ENCODE measurements at regions not wholly inside any gene's neighbourhood (a gene's known extent, or its start where the extent isn't known, plus 50 kb on each side); places are given as distances from the start of the nearest gene placed in this dataset.

- DNase-seq, result no peak
These were observed 205.0 kb upstream of the ACTBL2 start for GRCh38 chr5:57687596-57687995.

- no peak for DNase-seq
These were observed 203.1 kb upstream of the ACTBL2 start for GRCh38 chr5:57685516-57686255.

- DNase-seq, result no peak
These were observed 201.7 kb upstream of the ACTBL2 start for GRCh38 chr5:57684299-57684702.

GRCh38 chr5:57683036-57683630 is 200.5 kb upstream of the ACTBL2 start:
- DNase-seq, result no peak

- DNase-seq, result no peak
These were observed 199.3 kb upstream of the ACTBL2 start for GRCh38 chr5:57681942-57682341.

GRCh38 chr5:57680686-57681085 is 198.1 kb upstream of the ACTBL2 start:
- DNase-seq, result no peak

- no peak for DNase-seq
These were observed 194.6 kb upstream of the ACTBL2 start for GRCh38 chr5:57677235-57677634.

DNA sequence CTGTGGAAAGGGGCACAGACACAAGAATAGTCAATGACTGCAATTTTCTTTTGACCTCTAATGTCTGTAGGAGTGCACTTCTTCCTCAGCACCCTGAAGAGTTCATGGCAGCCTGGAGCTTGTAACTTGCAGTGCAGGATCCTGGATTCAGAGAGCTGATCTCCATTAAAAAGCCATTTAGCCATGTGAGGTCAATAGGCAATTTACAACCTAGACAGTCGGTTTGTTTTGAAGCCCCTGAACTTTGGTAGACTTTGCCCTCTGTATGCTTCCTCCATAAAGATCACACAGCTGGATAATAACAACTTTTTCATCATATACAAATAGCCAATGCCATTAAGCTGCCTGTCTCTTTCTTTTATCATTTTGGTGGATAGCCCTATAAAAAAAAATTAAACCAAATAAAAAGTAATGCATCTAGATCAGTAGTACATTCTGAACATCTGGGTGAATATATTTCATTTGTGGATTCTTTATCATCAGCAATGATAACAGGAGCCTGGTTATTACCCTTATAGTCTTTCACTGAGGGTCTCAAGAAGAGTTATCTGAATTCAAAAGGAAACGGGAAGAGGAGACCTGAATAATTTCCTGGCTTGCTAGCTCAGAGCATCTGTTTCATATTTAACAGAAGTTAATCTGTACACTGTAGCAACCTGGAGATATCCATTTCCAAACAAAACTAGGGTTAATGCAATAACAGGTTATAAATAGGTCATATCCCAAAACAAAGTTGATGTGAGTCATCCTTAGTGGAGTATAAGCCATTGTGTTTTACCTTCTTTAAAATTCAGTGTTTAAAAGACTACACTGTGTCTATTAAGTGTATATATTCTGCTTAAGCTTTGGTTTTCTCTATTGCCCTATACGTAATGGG is 193.8 kb upstream of the ACTBL2 start:
- no peak for DNase-seq

DNA sequence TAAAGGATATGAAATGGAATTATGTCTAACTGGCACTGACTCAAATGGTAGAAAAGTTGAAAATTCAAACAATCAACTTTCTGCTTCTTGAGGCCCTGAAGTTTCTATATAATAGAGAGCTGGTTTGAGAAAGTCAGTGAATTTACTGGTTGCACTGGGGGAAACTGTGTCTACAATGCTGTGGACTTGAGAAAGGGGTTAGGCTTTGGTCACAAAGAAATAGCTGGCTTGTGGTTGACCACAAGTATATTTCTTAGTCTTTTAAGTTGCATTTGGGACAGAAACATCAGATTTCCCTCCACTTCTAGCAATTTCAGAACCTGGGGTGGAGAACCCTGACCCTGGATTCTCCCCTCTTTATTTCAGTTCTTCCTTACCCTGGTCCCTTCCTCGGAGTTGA is 192.6 kb upstream of the ACTBL2 start:
- DNase-seq, result no peak

GRCh38 chr5:57671371-57671770 is 188.8 kb upstream of the ACTBL2 start:
- no peak for DNase-seq

- no peak for DNase-seq
These were observed 184.0 kb upstream of the ACTBL2 start for GRCh38 chr5:57666582-57666981.

DNA sequence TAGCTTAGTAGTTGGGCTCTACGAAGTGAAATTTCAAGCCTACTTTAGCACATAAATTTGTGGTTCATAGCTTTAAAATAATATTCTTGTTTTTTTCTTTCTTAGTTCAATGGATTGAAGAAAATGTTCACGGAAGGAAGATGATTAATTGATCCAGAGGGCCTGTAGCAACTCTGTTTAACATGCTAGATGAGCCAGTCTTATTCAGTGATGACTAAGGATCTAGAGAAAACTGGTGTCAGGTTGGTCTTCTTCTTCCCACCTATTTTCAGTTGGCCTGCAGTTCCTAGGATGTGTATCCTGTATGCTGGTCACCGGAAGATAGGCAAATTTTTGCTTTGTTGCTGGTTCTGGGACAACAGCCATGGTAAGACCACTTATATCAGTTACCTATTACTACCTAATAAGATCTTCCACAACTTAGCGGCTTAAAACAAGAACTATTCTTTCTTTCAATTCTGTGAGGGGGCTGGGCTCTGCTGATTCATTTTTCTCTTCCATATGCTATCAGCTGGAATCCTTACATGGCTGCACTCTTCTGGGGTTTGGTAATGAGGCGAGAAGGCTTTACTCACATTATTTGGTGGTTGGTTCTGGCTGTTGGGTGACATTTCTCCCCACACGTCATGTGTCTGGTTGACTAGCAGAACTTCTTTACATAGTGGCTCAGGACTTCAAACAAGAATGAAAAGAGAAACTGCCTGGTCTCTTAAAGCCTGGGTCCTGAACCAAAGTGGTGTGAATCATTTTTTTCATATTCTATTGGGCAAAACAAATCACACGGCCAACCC is 182.7 kb upstream of the ACTBL2 start:
- peak; percentile 35 for DNase-seq

DNA sequence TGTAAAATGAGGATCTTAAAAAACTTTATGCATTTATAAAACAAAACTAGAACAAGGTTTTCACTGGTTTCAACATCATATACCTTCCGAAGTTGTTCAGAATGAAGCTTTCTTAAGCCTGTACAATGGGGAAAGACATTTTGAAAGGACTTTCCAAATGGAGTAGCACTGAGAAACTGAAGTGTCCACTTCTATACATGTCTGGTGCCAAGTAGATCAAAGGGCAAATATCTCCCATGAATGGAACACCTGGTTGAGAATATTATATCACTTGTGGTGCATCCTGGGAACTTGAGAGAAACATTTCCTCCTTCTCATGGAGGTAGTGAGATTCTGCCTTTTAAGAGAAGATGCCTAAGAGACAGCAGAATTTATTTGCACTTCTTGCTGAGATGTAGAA is 182.1 kb upstream of the ACTBL2 start:
- peak; percentile 68 for DNase-seq

DNA sequence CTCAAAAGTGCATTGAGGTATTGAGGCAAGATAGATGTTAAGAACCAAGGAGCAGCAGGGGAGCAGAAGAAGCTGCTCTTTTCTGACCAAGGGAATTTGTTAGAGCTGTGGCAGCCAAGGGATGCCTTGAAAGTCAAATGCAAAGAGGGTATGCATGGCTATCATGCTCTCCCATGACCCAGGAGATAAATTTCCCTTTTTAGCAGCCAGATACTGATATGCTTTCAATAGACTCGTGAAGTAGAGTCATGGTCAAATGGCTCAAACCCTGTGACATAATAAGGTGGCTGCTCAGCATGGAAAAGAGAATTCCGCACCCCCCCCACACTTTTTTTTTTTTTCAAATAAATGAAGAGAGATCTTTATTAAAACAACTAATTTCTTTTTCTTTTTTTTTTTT is 180.9 kb upstream of the ACTBL2 start:
- DNase-seq, result no peak

- no peak for DNase-seq
These were observed 180.4 kb upstream of the ACTBL2 start for GRCh38 chr5:57662991-57663390.

- DNase-seq, result no peak
These were observed 177.3 kb upstream of the ACTBL2 start for GRCh38 chr5:57659886-57660285.

DNA sequence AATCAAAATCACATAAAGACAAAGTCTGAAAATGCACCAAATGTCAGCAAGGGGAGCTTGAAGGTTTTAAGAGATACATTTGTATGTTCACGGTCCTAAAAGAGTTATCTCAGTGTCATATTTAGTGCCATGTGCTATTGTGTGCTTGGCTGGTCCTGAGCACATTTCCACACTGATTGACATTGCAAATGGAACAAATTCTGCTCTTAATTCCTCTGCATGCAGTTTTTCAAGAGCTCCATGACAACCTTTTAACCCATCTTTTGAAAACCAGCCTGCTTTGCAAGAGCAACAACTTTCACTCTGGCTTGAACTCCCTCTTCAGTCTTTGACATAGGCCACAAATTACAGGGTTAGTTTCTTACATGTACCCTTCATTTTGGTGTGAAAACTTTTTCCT is 175.4 kb upstream of the ACTBL2 start:
- no peak for DNase-seq

GRCh38 chr5:57655228-57655627 is 172.6 kb upstream of the ACTBL2 start:
- no peak for DNase-seq

DNA sequence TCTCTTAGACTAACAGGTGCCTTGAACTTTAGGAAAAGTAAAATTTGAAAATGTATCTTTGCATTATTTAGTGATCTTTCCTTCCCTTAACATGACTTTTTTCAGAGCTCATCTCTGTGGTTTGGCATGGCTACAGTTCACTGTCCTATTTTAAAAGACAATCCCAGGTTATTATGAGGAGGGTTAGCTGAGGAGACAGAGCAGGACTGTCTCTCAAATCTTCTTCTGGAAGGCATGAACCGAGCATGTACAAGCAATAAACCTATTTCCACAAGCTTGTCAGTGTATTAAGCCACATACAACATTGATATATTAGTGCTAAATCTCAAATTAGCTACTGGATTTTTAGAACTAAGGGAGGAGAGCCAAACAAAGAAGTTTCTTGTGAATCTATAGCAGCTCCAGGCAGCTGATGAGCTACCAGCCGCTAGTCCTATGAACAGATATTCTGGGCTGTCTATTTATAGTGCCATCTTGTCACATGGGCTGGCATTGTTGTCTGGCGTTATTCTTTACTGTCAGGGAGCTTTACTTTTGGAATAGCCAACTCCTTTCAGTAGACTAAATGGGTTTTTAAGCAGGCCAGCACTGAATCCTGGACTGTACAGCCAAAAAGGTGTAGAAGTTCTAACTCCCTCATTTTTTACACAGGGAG is 171.2 kb upstream of the ACTBL2 start:
- DNase-seq, result no peak

GRCh38 chr5:57651127-57651526 is 168.5 kb upstream of the ACTBL2 start:
- DNase-seq, result no peak

GRCh38 chr5:57650360-57651069 is 167.9 kb upstream of the ACTBL2 start:
- DNase-seq, result no peak

DNA sequence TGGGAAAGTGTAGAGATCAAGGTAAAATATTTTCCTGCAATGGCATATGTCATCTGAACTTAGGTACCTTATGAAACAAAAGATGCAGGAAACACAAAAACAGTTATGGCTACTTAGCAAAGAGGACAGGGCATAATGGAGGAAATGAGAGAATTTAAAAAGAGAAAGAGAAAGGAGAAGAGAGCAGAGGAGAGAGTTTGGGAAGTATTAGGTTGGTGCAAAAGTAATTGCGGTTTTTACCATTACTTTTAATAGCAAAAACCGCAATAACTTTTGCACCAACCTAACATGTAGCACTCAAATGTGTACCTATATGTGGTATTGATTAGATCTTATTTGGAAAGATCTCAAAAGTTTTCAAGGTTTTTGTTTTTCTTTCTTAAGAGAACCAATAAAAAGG is 160.1 kb upstream of the ACTBL2 start:
- DNase-seq, result no peak

Data from DMS79 treated with DMSO at 0.1 percent for 48 hours (cell line).